DND-41 (cell line): ENCODE measurements at regions not wholly inside any gene's neighbourhood (a gene's known extent, or its start where the extent isn't known, plus 50 kb on each side); places are given as distances from the start of the nearest gene placed in this dataset.

ENCODE experiments used
- ATAC-seq: fragments of 200-7000 bp; cut with Tn5 transposase; 3 replicates; pipeline ENCODE4 v1.9.1; 2021; ENCODE audit warnings: low read depth; ENCODE audit not compliant: insufficient read depth
- DNase-seq: peaks from one replicate; pipeline ENCODE4 v3.0.0-alpha.2; 2020
- H2AFZ ChIP-seq: 2 replicates; pipeline ENCODE4 v1.6.0; 2012; ENCODE audit warnings: low read depth, low read length
- H3K27ac ChIP-seq: 2 replicates; pipeline ENCODE4 v1.5.1; 2012; ENCODE audit warnings: low read length, inconsistent platforms
- H3K27me3 ChIP-seq: fragments of 200-600 bp; sonication (generic); 2 replicates; pipeline ENCODE4 v1.6.0; 2012; ENCODE audit warnings: low read length, mild to moderate bottlenecking, inconsistent platforms; ENCODE audit not compliant: insufficient read depth, poor library complexity
- H3K36me3 ChIP-seq: 2 replicates; pipeline ENCODE4 v1.5.1; 2012; ENCODE audit warnings: low read length, inconsistent platforms; ENCODE audit not compliant: insufficient read depth
- H3K4me1 ChIP-seq: 2 replicates; pipeline ENCODE4 v1.5.1; 2012; ENCODE audit warnings: mild to moderate bottlenecking, low read length; ENCODE audit not compliant: insufficient read depth
- H3K4me2 ChIP-seq: 2 replicates; pipeline ENCODE4 v1.6.0; 2012; ENCODE audit warnings: mild to moderate bottlenecking, moderate library complexity, low read length, inconsistent platforms; ENCODE audit not compliant: insufficient read depth
- H3K4me3 ChIP-seq, 2 experiments: fragments of 200-600 bp in 1 of 2; shearing (Covaris generic) in 1 of 2; 2 replicates each; pipeline ENCODE4 v1.5.1; 2012 to 2016; ENCODE audit warnings: inconsistent platforms in 2 of 2, low read length in 2 of 2, mild to moderate bottlenecking in 2 of 2, low read depth in 1 of 2, moderate library complexity in 1 of 2
- H3K79me2 ChIP-seq: 2 replicates; pipeline ENCODE4 v1.6.0; 2012; ENCODE audit warnings: low read length, inconsistent platforms; ENCODE audit not compliant: insufficient read depth
- H3K9ac ChIP-seq: 2 replicates; pipeline ENCODE4 v1.6.0; 2012; ENCODE audit warnings: low read depth, mild to moderate bottlenecking, inconsistent platforms, low read length, moderate library complexity
- H3K9me3 ChIP-seq: 2 replicates; pipeline ENCODE4 v1.5.1; 2012; ENCODE audit warnings: low read length, moderate library complexity, mild to moderate bottlenecking, inconsistent platforms; ENCODE audit not compliant: insufficient read depth, severe bottlenecking
- H4K20me1 ChIP-seq: 2 replicates; pipeline ENCODE4 v1.6.0; 2012; ENCODE audit warnings: low read length; ENCODE audit not compliant: insufficient read depth
- EZH2 ChIP-seq: IDR thresholded peaks from 3 replicates; pipeline ENCODE4 v1.6.1; 2012; ENCODE audit warnings: borderline replicate concordance, low read depth, mild to moderate bottlenecking, moderate library complexity, low read length, inconsistent platforms; ENCODE audit not compliant: severe bottlenecking
- TF ChIP-seq, protein P1 (sequence below): IDR thresholded peaks from 2 replicates; pipeline ENCODE4 v1.5.1; 2012; ENCODE audit warnings: borderline replicate concordance, low read length, moderate library complexity, mild to moderate bottlenecking; ENCODE audit not compliant: poor library complexity, severe bottlenecking; ENCODE audit errors: extremely low read depth

DNA sequence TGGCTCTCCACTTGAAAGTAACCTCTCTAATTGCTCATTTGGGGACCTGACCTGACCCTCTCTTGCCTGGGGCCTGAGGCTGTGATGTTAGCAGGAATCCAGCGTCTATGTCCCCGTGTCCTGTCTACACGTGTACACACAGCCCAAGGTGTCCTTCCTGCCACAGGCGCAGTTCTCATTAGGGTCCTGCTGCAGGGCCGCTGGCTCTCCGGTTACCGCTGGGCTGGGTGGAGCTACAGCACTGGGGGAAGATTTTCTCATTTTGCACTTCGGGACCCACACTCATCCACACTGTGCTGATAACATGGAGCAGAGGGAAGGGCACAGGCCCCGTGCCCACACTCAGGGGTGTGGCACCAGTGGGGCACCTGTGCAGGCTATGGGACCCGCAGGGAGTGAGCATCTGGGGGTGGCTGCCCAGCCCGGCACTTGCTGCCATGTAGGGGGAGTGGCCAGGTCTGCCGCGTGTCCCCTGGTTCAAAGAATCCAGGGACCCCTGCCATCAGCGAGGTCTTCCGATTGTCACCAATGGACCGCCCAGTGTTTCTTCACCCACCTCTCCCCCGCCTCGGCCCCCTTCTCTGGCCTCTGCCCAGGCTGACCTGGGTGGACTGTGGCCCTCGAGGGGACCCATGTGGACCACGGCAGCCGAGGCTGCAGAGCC lies 98.7 kb upstream of the SFSWAP start:
- Histone ChIP-seq H4K20me1 (no peaks in the 10 kb centered on the region), H3K9me3 (no peaks in the 10 kb centered on the region), H3K4me2 (no peak overlapping the region), H3K27ac (no peak overlapping the region), H3K9ac (no peak overlapping the region), H3K79me2 (no peaks in the 10 kb centered on the region), H3K36me3 (no peaks in the 10 kb centered on the region), H3K4me3 (no peak overlapping the region), H3K4me1 (no peaks in the 10 kb centered on the region), H2AFZ (no peak overlapping the region), H3K27me3 (no peaks in the 10 kb centered on the region)
- no peak for ATAC-seq
- DNase-seq, result no peak
- TF ChIP-seq EZH2, result no peak
- TF ChIP-seq, protein P1, sequence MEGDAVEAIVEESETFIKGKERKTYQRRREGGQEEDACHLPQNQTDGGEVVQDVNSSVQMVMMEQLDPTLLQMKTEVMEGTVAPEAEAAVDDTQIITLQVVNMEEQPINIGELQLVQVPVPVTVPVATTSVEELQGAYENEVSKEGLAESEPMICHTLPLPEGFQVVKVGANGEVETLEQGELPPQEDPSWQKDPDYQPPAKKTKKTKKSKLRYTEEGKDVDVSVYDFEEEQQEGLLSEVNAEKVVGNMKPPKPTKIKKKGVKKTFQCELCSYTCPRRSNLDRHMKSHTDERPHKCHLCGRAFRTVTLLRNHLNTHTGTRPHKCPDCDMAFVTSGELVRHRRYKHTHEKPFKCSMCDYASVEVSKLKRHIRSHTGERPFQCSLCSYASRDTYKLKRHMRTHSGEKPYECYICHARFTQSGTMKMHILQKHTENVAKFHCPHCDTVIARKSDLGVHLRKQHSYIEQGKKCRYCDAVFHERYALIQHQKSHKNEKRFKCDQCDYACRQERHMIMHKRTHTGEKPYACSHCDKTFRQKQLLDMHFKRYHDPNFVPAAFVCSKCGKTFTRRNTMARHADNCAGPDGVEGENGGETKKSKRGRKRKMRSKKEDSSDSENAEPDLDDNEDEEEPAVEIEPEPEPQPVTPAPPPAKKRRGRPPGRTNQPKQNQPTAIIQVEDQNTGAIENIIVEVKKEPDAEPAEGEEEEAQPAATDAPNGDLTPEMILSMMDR, result no peak

DNA sequence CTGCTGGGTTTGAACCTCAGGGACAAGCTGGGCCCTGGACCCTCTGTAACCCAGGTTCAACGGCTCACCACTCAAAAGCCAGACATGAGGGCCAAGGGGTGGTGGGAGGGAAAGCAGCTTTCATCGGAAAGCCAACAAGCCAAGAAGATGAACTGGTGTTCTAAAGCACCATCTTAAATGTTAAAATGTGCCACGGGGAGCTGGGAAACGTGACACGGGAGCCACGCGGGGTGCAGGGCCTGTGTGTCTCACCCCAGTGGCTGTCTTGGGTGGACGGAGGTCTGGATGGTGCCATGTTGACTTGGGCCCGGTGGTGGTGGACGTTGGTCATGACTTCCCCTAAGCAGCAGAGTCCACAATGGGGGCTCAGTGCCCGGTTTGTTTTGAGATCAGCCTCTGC lies 97.7 kb upstream of the SFSWAP start:
- Histone ChIP-seq H3K27ac (no peak overlapping the region), H3K4me3 (no peak overlapping the region), H4K20me1 (no peaks in the 10 kb centered on the region), H3K9ac (no peak overlapping the region), H3K9me3 (no peaks in the 10 kb centered on the region), H3K36me3 (no peaks in the 10 kb centered on the region), H3K27me3 (no peaks in the 10 kb centered on the region), H3K79me2 (no peaks in the 10 kb centered on the region), H3K4me2 (no peak overlapping the region), H2AFZ (no peak overlapping the region), H3K4me1 (no peaks in the 10 kb centered on the region)
- DNase-seq (no peak), ATAC-seq (no peak)
- no peak for TF ChIP-seq EZH2
- TF ChIP-seq, protein P1, result no peak

DNA sequence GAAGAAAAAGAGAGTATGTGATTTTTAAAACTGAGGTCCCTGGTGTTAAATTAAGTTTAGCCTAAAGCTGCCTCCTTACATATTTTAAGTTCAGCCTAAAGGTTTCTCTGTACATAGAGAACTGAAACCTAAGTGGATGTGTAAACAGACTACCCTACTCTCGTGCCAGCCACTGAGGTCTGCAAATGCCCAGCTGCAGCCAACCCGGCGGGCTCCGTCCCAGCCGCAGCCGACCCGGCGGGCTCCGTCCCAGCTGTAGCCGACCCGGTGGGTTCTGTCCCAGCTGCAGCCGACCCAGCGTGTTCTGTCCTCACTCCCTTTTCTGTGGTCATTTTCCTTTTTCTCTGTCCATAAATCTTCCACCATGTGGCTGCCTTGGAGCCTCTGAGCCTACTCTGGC lies 97.2 kb upstream of the SFSWAP start:
- Histone ChIP-seq H3K4me2 (no peak overlapping the region), H3K4me1 (no peaks in the 10 kb centered on the region), H2AFZ (no peak overlapping the region), H3K27ac (no peak overlapping the region), H3K9ac (no peak overlapping the region), H3K4me3 (no peak overlapping the region), H4K20me1 (no peaks in the 10 kb centered on the region), H3K27me3 (no peaks in the 10 kb centered on the region), H3K36me3 (no peaks in the 10 kb centered on the region), H3K79me2 (no peaks in the 10 kb centered on the region), H3K9me3 (no peaks in the 10 kb centered on the region)
- DNase-seq (no peak), ATAC-seq (no peak)
- TF ChIP-seq, protein P1, result no peak
